ENCODE measurements at regions not wholly inside any gene's neighbourhood (a gene's known extent, or its start where the extent isn't known, plus 50 kb on each side); places are given as distances from the start of the nearest gene placed in this dataset.

GRCh38 chr4:104418286-104418685 is 76.4 kb downstream of the CXXC4 start:
- DNase-seq = no peak

- no peak for DNase-seq
Measured at GRCh38 chr4:104417357-104417882, 77.3 kb downstream of the CXXC4 start.

- no peak for DNase-seq
Measured at GRCh38 chr4:104416725-104417356, 77.9 kb downstream of the CXXC4 start.

GRCh38 chr4:104413487-104413886 is 81.2 kb downstream of the CXXC4 start:
- no peak for DNase-seq

- no peak for DNase-seq
Measured at GRCh38 chr4:104412344-104412743, 82.3 kb downstream of the CXXC4 start.

GRCh38 chr4:104411502-104411901 is 83.2 kb downstream of the CXXC4 start:
- DNase-seq = no peak

GRCh38 chr4:104408878-104409277 is 85.8 kb downstream of the CXXC4 start:
- DNase-seq = no peak

GRCh38 chr4:104404361-104404760 is 90.3 kb downstream of the CXXC4 start:
- DNase-seq = no peak

- no peak for DNase-seq
Measured at GRCh38 chr4:104395168-104395614, 99.5 kb downstream of the CXXC4 start.

- no peak for DNase-seq
Measured at GRCh38 chr4:104394406-104395167, 100.1 kb downstream of the CXXC4 start.

- no peak for DNase-seq
Measured at GRCh38 chr4:104393655-104394324, 100.9 kb downstream of the CXXC4 start.

- DNase-seq = no peak
Measured at GRCh38 chr4:104385713-104386112, 109.0 kb downstream of the CXXC4 start.

GRCh38 chr4:104382961-104383360 is 111.7 kb downstream of the CXXC4 start:
- DNase-seq = no peak

- no peak for DNase-seq
Measured at GRCh38 chr4:104381729-104382128, 113.0 kb downstream of the CXXC4 start.

GRCh38 chr4:104365618-104366017 is 129.1 kb downstream of the CXXC4 start:
- no peak for DNase-seq

GRCh38 chr4:104353481-104353880 is 141.2 kb downstream of the CXXC4 start:
- DNase-seq = no peak

- no peak for DNase-seq
Measured at GRCh38 chr4:104352211-104352610, 142.5 kb downstream of the CXXC4 start.

GRCh38 chr4:104351706-104352105 is 143.0 kb downstream of the CXXC4 start:
- no peak for DNase-seq

- no peak for DNase-seq
Measured at GRCh38 chr4:104345598-104346242, 149.0 kb downstream of the CXXC4 start.

GRCh38 chr4:104344342-104344980 is 150.2 kb downstream of the CXXC4 start:
- DNase-seq = no peak

- no peak for DNase-seq
Measured at GRCh38 chr4:104334410-104334809, 160.3 kb downstream of the CXXC4 start.

- no peak for DNase-seq
Measured at GRCh38 chr4:104330125-104330905, 164.4 kb downstream of the CXXC4 start.
